ENCODE measurements at regions not wholly inside any gene's neighbourhood (a gene's known extent, or its start where the extent isn't known, plus 50 kb on each side); places are given as distances from the start of the nearest gene placed in this dataset.

DNA sequence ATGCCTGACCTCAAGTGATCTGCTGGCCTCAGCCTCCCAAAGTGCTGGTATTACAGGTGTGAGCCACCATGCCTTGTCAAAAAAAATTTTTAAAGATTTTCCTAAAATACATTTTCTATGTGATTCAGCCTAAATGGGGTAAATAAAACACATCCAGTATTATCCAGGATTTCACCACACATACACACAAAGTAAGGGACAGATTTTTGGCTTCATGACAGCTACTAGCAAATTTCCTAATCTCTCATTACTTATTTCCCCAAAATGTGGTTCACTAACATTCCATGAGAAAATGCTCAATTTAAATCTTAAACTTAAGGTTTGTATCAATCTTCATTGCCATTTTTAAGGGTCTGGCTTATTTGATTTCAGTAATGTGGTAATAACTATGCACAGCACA lies 348.5 kb upstream of the INTU start:
- TF ChIP-seq, protein P1, sequence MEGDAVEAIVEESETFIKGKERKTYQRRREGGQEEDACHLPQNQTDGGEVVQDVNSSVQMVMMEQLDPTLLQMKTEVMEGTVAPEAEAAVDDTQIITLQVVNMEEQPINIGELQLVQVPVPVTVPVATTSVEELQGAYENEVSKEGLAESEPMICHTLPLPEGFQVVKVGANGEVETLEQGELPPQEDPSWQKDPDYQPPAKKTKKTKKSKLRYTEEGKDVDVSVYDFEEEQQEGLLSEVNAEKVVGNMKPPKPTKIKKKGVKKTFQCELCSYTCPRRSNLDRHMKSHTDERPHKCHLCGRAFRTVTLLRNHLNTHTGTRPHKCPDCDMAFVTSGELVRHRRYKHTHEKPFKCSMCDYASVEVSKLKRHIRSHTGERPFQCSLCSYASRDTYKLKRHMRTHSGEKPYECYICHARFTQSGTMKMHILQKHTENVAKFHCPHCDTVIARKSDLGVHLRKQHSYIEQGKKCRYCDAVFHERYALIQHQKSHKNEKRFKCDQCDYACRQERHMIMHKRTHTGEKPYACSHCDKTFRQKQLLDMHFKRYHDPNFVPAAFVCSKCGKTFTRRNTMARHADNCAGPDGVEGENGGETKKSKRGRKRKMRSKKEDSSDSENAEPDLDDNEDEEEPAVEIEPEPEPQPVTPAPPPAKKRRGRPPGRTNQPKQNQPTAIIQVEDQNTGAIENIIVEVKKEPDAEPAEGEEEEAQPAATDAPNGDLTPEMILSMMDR (IDR thresholded peaks at IDR 0.05; ENCODE audit: borderline replicate concordance, insufficient read depth, low read depth, low read length): no peak

GRCh38 chr4:127291316-127291715 lies 341.4 kb upstream of the INTU start:
- no peak overlapping the region for H3K4me3 ChIP-seq (ENCODE audit: low read depth, low read length)
- TF ChIP-seq, protein P1 (IDR thresholded peaks at IDR 0.05; ENCODE audit: borderline replicate concordance, insufficient read depth, low read depth, low read length): no peak

More for the DNA sequence above, 348.5 kb upstream of the INTU start:
- no peak overlapping the region for H3K4me3 ChIP-seq (ENCODE audit: low read depth, low read length)

DNA sequence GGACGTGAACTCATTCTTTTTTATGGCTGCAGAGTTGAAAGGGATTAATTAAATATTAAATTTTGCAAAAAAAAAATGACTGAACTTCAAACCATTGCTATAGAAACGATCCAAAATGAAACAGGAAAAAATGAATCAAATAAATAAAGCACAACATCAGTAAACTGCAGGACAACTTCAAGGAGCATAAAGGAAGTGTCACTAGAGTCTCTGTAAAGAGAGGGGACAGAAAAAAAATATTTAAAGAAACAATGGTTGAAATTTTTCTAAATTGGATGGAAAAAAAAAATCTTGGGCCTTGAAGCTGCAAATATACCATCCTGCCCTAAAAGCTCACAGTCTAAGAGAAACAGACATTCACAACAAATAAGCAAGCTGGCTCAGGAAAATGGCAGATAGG lies 339.3 kb upstream of the INTU start:
- TF ChIP-seq, protein P1 (IDR thresholded peaks at IDR 0.05; ENCODE audit: borderline replicate concordance, insufficient read depth, low read depth, low read length): no peak
- no peak overlapping the region for H3K4me3 ChIP-seq (ENCODE audit: low read depth, low read length)

- H3K4me3 ChIP-seq (ENCODE audit: low read depth, low read length): no peak overlapping the region
- TF ChIP-seq, protein P1 (IDR thresholded peaks at IDR 0.05; ENCODE audit: borderline replicate concordance, insufficient read depth, low read depth, low read length): no peak
Observed at GRCh38 chr4:127304356-127304755, 328.4 kb upstream of the INTU start.

DNA sequence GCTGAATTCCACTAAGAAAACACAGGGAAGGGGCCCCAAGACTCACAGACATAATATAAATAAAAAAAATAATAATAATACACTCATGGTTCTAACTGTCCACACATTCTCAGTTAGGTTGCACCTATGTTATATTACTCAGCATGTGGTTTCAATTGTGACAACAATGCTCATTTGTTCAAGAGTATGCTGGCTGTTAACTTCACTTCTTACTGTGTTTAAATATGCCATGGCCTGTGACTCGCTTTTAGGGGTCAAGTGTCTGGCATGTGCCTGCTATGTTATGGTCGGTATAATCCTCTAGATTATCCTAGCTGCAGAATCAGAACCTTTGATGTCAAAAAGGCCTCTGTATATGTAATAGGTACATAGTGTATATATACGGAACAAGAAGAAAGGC lies 324.8 kb upstream of the INTU start:
- TF ChIP-seq, protein P1 (IDR thresholded peaks at IDR 0.05; ENCODE audit: borderline replicate concordance, insufficient read depth, low read depth, low read length): no peak
- no peak overlapping the region for H3K4me3 ChIP-seq (ENCODE audit: low read depth, low read length)

GRCh38 chr4:127309369-127310102 lies 323.2 kb upstream of the INTU start:
- TF ChIP-seq, protein P1 (IDR thresholded peaks at IDR 0.05; ENCODE audit: borderline replicate concordance, insufficient read depth, low read depth, low read length): no peak

DNA sequence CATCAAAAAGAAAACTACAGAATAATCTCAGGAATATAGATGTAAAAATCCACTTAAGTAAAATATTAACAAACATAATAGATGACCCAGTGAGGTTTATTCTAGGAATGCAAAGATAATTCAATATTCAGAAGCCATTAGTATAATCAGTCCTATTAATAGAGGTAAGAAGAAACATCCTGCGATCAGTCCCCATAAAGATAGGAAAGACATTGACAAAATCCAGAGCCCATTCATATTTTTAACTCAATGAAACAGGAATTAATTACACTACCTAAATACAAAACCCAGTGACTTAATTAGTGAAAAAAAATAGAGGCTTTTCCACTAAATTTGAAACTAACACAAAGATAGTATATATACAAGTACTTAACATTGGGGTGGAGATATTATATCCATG lies 321.4 kb upstream of the INTU start:
- no peak overlapping the region for H3K4me3 ChIP-seq (ENCODE audit: low read depth, low read length)
- TF ChIP-seq, protein P1 (IDR thresholded peaks at IDR 0.05; ENCODE audit: borderline replicate concordance, insufficient read depth, low read depth, low read length): no peak

More at GRCh38 chr4:127309369-127310102, 323.2 kb upstream of the INTU start:
- no peak overlapping the region for H3K4me3 ChIP-seq (ENCODE audit: low read depth, low read length)

All from GM12875 (cell line).